WERI-Rb-1 (cell line): ENCODE measurements at regions not wholly inside any gene's neighbourhood (a gene's known extent, or its start where the extent isn't known, plus 50 kb on each side); places are given as distances from the start of the nearest gene placed in this dataset.

ENCODE experiments used
- DNase-seq: peaks from one replicate; pipeline ENCODE4 v3.0.0-alpha.2; 2020
- H3K27ac ChIP-seq: fragments of 250-450 bp; sonication (Bioruptor Pico); 2 replicates; pipeline ENCODE4 v1.5.1; 2020; ENCODE audit warnings: mild to moderate bottlenecking, moderate library complexity
- H3K27me3 ChIP-seq: fragments of 250-450 bp; sonication (Bioruptor Pico); 2 replicates; pipeline ENCODE4 v1.5.1; 2021; ENCODE audit warnings: mild to moderate bottlenecking, low read depth, moderate library complexity; ENCODE audit not compliant: insufficient read depth, severe bottlenecking
- H3K36me3 ChIP-seq: fragments of 250-450 bp; sonication (Bioruptor Pico); 2 replicates; pipeline ENCODE4 v1.5.1; 2020; ENCODE audit warnings: mild to moderate bottlenecking, moderate library complexity
- H3K4me3 ChIP-seq: 2 replicates; pipeline ENCODE4 v1.5.1; 2011; ENCODE audit warnings: low read depth, mild to moderate bottlenecking, control low read depth, low read length
- H3K9me3 ChIP-seq: fragments of 250-450 bp; sonication (Bioruptor Pico); 2 replicates; pipeline ENCODE4 v1.5.1; 2021; ENCODE audit warnings: mild to moderate bottlenecking, moderate library complexity; ENCODE audit not compliant: severe bottlenecking
- TF ChIP-seq, protein P1 (sequence below): IDR thresholded peaks from 2 replicates; pipeline ENCODE4 v1.5.1; 2011; ENCODE audit warnings: low read depth, mild to moderate bottlenecking, control low read depth, inconsistent platforms, low read length

- TF ChIP-seq, protein P1, sequence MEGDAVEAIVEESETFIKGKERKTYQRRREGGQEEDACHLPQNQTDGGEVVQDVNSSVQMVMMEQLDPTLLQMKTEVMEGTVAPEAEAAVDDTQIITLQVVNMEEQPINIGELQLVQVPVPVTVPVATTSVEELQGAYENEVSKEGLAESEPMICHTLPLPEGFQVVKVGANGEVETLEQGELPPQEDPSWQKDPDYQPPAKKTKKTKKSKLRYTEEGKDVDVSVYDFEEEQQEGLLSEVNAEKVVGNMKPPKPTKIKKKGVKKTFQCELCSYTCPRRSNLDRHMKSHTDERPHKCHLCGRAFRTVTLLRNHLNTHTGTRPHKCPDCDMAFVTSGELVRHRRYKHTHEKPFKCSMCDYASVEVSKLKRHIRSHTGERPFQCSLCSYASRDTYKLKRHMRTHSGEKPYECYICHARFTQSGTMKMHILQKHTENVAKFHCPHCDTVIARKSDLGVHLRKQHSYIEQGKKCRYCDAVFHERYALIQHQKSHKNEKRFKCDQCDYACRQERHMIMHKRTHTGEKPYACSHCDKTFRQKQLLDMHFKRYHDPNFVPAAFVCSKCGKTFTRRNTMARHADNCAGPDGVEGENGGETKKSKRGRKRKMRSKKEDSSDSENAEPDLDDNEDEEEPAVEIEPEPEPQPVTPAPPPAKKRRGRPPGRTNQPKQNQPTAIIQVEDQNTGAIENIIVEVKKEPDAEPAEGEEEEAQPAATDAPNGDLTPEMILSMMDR: no peak
- Histone ChIP-seq H3K4me3 (no peak overlapping the region), H3K9me3 (no peaks in the 10 kb centered on the region), H3K36me3 (no peaks in the 10 kb centered on the region), H3K27me3 (no peaks in the 10 kb centered on the region), H3K27ac (no peak overlapping the region)
- no peak for DNase-seq
Observed at GRCh38 chr15:87461631-87462030, 794.9 kb downstream of the NTRK3 start.

GRCh38 chr15:87454860-87455259 lies 801.7 kb downstream of the NTRK3 start:
- Histone ChIP-seq H3K27ac (no peak overlapping the region), H3K9me3 (no peaks in the 10 kb centered on the region), H3K4me3 (no peak overlapping the region), H3K36me3 (no peaks in the 10 kb centered on the region), H3K27me3 (no peaks in the 10 kb centered on the region)
- TF ChIP-seq, protein P1: no peak
- DNase-seq: no peak

DNA sequence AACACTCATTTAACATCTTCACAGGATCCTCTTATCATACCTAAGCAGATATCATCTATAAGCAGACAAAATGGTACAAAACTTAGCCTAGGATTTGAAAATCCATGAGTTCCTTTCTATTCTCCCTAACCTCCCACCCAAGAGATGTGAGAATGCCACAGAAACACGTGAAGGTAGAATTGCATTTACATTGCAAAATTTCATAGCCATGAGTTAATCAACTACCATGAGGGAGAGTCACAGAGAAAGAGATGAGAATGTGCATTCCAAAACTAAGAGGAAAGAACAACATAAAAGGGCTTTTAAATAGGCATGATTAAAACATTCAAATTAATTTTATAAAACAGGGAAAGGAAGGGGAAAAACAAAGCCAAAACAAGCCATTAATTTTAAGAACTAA lies 806.2 kb downstream of the NTRK3 start:
- Histone ChIP-seq H3K4me3 (no peak overlapping the region), H3K27ac (no peak overlapping the region), H3K27me3 (no peaks in the 10 kb centered on the region), H3K36me3 (no peaks in the 10 kb centered on the region), H3K9me3 (no peaks in the 10 kb centered on the region)
- TF ChIP-seq, protein P1: no peak
- no peak for DNase-seq

DNA sequence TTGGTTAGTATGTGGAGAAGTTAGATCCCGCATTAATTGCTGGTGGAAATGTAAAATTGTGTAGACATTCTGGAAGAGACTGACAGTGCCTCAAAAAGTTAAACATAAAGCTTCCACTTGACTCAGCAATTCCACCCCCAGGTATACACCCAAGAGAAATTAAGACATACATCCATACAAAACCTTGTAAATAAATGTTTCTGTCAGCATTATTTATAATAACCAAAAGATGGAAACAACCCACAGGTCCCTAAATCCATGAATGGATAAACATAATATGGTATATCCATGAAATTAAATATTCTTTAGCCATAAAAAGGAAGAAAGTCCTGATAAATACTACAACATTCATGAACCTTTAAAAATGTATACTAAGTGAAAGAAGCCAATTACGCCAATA lies 817.4 kb downstream of the NTRK3 start:
- Histone ChIP-seq H3K9me3 (no peaks in the 10 kb centered on the region), H3K4me3 (no peak overlapping the region), H3K27ac (no peak overlapping the region), H3K36me3 (no peaks in the 10 kb centered on the region), H3K27me3 (no peaks in the 10 kb centered on the region)
- TF ChIP-seq, protein P1: no peak
- no peak for DNase-seq

DNA sequence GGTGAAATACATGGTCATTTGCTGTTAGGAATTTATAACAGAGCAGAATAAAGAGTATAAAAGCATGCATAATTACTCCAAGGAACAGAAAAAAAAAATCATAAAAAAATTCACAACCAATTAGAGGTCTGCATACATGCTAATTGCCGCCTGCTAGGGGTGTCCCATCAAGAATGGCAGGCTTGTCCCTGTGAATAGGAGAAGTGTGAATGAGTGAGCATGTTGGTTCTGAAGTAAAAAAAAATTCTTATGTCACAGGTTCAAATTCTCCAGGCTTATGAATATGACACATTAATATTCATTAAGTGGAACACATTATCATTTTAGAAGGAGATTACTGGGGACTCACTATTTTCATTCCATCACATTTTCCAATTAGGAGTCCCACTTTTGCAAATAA lies 822.7 kb downstream of the NTRK3 start:
- Histone ChIP-seq H3K36me3 (no peaks in the 10 kb centered on the region), H3K27me3 (no peaks in the 10 kb centered on the region), H3K9me3 (no peaks in the 10 kb centered on the region), H3K4me3 (no peak overlapping the region), H3K27ac (no peak overlapping the region)
- DNase-seq: no peak
- TF ChIP-seq, protein P1: no peak

GRCh38 chr15:87429754-87430153 lies 826.8 kb downstream of the NTRK3 start:
- H3K36me3 ChIP-seq: no peaks in the 10 kb centered on the region
- no peak overlapping the region for H3K4me3 ChIP-seq
- no peaks in the 10 kb centered on the region for H3K27me3 ChIP-seq
- no peaks in the 10 kb centered on the region for H3K9me3 ChIP-seq
- no peak overlapping the region for H3K27ac ChIP-seq
- no peak for DNase-seq
- TF ChIP-seq, protein P1: no peak
